Ovary (tissue), 3 donors: ENCODE measurements at regions not wholly inside any gene's neighbourhood (a gene's known extent, or its start where the extent isn't known, plus 50 kb on each side); places are given as distances from the start of the nearest gene placed in this dataset.

Source experiments
- EP300 ChIP-seq: sonication (generic); formaldehyde crosslinking; IDR thresholded peaks from one replicate; pipeline ENCODE4 v1.6.1; 2017; ENCODE audit warnings: antibody characterized with exemption
- POLR2A ChIP-seq: fragments of 450-650 bp; IDR thresholded peaks from one replicate; pipeline ENCODE4 v1.6.1; 2017; ENCODE audit warnings: antibody characterized with exemption, mild to moderate bottlenecking, moderate library complexity
- TF ChIP-seq, protein P1 (sequence below), 3 donors: fragments of 450-650 bp in 2 of 3; fragments of 200-600 bp in 1 of 3; IDR thresholded peaks; one replicate each; pipeline versions ENCODE4 v1.5.1 to v1.8.0; 2016 to 2022; ENCODE audit warnings: antibody characterized with exemption in 3 of 3, mild to moderate bottlenecking in 1 of 3
- donor health status: DM: no; HTN: no; CAD: no.

GRCh38 chr11:128181984-128182383, 405.4 kb downstream of the ETS1 start:
- TF ChIP-seq, protein P1, sequence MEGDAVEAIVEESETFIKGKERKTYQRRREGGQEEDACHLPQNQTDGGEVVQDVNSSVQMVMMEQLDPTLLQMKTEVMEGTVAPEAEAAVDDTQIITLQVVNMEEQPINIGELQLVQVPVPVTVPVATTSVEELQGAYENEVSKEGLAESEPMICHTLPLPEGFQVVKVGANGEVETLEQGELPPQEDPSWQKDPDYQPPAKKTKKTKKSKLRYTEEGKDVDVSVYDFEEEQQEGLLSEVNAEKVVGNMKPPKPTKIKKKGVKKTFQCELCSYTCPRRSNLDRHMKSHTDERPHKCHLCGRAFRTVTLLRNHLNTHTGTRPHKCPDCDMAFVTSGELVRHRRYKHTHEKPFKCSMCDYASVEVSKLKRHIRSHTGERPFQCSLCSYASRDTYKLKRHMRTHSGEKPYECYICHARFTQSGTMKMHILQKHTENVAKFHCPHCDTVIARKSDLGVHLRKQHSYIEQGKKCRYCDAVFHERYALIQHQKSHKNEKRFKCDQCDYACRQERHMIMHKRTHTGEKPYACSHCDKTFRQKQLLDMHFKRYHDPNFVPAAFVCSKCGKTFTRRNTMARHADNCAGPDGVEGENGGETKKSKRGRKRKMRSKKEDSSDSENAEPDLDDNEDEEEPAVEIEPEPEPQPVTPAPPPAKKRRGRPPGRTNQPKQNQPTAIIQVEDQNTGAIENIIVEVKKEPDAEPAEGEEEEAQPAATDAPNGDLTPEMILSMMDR (IDR thresholded peaks at IDR 0.05), result no peak
- TF ChIP-seq EP300 (no peak), POLR2A (no peak)
